Left lobe of liver (tissue), 2 donors: ENCODE measurements at regions not wholly inside any gene's neighbourhood (a gene's known extent, or its start where the extent isn't known, plus 50 kb on each side); places are given as distances from the start of the nearest gene placed in this dataset.
"Not testable (repeated sequence)": the region's sequence is repeated elsewhere in the genome, so short reads cannot be mapped to it uniquely, and the experiment has no call there.

Experiments used
- ATAC-seq: fragments of 200-7000 bp; cut with Tn5 transposase; one replicate; pipeline ENCODE4 v1.9.1; 2020; ENCODE audit warnings: mild to moderate bottlenecking, moderate library complexity
- DNase-seq: peaks from one replicate; pipeline ENCODE4 v3.0.0-alpha.2; 2020; ENCODE audit warnings: low spot score
- donor health status: DM: no; HTN: no; CAD: no; lungs with moderate emphysema.
- donor health status: DM: no; HTN: yes; CAD: no.

DNA sequence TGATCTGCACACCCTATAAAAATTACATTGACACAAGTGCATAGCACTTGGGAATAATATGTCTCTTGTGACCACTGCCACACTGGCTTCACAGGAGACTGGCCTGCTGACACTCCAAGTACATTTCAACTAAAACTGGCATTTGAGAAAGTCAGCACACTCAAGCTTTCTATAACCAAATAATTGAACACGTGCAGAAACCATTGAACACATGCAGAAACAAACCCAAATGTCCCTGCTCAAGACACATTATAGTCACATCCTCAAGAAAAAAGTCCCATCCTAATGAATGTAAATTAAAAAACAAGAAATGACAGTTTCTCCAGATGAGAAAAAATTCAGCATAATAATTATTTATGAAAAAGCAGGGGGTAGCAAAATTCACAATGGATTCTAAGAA lies 1859.1 kb upstream of the PCDH20 start:
- ATAC-seq (no peak), DNase-seq (no peak)

DNA sequence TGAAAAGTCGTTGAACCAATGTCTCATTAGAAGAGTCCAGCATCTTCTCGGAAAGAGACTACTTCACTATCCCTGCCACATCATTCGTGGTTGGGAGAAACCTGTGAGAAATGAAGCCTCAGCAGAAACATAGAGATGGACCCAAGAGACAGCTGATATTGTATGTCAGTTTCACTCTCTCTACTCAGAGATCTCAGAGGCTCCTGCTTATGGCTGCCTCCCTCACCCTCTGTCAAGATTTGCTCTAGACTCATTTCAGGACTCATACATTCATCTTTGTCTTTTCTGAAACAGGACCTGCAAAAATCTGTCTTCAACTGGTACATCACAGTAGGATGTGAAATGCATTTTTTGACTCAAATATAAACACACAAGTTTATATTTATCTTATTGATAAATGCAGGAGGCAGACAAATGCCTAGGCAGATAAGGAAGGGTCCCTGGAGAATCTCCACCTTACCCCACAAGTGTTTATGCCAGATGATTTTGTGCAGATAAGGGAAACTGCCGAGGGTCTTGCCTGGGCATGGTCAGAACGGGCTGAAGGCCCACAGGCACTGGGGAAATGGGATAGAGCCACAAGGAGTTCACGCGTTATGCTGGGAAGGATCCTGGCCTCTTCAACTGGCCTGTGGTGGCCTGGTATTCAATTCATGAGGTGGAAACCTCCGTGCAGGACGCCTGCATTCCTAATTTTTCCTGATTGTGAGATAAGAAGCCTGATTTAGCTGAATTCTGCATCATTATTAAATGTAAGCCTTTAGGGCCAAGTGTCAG lies 1834.0 kb upstream of the PCDH20 start:
- DNase-seq (no peak), ATAC-seq (no peak)

DNA sequence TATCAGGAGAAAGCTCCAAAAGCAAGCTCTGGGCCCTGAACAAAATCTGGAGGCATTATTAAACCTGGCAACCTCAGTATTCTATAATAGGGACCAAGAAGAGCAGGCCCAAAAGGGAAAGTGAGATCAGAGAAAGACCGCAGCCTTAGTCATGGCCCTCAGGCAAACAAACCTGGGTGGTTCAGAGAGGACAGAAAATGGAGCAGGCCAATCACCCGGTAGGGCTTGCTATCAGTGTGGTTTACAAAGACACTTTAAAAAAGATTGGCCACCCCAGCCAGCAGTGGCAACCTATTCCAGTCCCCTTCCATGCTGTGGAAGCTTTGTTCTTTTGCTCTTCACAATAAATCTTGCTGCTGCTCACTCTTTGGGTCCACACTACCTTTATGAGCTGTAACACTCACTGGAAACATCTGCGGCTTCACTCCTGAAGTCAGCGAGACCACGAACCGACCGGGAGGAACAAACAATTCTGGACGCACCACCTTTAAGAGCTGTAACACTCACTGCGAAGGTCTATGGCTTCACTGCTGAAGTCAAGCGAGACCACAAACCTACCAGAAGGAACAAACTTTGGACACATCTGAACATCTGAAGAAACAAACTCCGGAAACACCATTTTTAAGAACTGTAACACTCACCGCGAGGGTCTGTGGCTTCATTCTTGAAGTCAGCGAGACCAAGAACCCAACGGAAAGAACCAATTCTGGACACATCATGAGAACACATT lies 1821.2 kb upstream of the PCDH20 start:
- not testable (repeated sequence) for ATAC-seq

DNA sequence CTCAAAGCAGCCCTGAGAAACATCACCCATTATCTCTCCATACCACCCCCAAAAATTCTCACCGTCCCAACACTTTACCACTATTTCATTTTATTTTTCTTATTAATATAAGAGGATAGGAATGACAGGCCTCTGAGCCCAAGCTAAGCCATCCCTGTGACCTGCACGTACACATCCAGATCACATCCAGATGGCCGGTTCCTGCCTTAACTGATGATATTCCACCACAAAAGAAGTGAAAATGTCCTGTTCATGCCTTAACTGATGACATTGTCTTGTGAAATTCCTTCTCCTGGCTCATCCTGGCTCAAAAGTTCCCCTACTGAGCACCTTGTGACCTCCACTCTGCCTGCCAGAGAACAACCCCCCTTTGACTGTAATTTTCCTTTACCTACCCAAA lies 1802.9 kb upstream of the PCDH20 start:
- not testable (repeated sequence) for ATAC-seq

More for the DNA sequence above, 1821.2 kb upstream of the PCDH20 start:
- not testable (repeated sequence) for DNase-seq

DNA sequence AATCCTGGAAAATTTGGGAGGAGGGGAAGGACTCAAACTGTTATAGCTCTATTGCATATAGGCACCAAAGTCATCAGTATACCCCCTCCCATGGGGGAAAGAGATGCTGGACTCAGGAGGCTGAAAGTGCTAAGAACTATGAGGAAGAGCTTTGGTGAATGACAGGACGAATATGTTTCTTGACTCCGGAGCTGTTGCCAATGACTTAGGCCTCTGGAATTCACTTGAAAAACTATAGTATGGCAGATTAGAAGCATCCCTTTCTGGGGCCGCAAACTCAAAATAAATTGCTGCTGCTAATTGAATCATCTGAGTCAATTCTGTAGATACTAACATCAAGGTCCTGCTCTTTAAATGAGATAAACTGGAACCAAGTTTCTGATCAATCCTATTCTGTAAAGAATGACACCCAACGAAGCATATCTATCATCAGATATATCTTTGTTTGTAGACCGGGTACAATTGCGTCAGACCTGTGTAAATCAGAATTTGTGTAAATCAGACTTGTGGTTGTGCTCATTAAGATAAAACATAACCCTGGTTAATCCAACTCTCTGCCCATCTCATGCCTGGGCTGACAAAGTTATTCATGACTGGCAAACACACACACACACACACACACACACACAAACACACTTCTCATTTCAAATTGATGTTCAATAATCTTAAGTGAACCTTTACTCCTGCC lies 1793.8 kb upstream of the PCDH20 start:
- DNase-seq = no peak
- no peak for ATAC-seq

More for the DNA sequence above, 1802.9 kb upstream of the PCDH20 start:
- DNase-seq = not testable (repeated sequence)

DNA sequence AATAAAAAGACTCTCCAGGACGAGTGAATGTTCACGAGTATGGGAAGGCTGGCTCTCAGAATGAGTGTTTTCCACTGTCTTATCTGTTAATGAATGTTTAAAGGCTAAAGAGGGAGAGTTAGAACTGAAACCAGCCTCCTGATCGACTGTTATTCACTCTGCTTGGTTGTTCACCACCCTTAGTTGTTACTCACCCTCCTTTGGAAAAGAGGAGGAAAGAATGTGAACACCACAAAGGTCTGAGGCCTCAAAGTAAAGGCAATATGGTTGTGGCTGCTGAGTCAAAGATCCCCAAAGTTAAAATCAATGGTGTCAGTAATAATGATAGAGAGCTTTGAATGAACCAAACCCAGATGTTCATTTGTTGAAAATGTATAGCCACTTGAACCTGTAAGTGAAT lies 1793.2 kb upstream of the PCDH20 start:
- ATAC-seq (no peak), DNase-seq (no peak)

DNA sequence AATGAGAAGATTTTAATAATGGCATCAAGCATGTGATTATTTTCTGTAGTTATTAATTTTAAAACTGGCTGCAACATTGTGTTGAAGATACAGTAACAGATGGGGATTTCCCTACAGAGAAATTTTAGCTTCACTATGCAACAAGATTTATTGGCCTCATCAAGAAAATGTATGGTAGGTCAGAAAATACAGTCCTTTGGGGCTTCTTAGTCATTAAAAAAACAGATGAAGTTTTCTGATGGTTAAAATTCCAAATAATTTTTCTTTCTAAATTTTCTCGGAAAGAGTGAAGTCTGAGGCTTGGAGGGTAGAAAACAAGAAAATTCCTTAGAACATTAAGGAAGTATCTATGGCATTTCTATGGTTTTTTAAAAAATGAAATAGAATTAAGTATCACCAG lies 1790.8 kb upstream of the PCDH20 start:
- DNase-seq = no peak
- ATAC-seq = no peak

DNA sequence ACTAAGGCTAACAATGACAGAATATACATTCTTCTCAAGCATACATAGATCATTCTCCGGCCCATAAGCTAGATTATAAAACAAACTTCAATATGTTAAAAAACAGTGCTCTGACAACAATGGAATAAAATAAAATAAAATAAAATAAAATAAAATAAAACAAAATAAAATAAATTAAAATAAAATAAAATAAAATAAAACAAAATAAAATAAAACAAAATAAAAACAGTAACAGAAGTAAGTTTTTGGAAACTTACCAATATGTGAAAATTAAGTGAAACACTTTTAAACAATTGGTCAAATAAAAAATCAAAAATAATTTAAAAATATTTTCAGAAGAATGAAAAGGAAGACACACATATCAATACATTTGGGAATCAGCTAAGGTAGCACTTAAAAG lies 1785.8 kb upstream of the PCDH20 start:
- no peak for ATAC-seq

DNA sequence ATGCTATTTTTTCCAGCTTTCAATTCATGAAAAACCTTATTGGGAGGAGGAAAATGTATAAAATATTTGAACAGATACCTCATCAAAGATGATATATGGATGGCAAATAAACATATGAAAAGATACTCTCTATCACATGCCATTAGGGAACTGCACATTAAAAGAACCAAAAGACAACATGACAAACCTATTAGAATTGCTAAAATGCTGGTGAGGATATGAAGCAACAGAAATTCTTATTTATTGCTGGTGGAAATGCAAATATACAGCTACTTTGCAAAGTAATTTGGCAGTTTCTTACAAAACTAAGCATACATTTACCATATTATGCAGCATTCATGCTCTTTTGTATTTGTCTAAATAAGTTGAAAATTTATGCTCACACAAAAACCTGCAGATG lies 1783.9 kb upstream of the PCDH20 start:
- ATAC-seq = no peak
- DNase-seq = no peak

More for the DNA sequence above, 1785.8 kb upstream of the PCDH20 start:
- DNase-seq = no peak

DNA sequence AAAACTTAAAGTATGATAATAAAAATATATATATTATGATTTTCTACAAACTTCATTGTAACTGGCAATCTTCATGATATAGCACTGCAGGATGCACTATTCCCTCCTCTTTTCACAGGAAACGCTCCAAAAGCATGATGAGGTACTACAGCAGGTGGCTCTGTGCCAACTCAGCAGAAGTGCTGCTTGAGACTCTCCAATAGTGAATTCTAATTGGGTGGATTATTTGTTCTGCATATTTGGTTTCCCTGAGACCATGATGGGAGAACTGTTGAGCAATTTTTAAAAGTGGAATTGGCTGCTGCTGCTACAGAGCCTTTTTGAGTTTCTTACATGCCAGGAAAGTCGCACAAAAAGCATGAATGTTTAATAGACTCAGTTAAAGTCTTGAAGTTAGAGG lies 1782.4 kb upstream of the PCDH20 start:
- DNase-seq (no peak), ATAC-seq (no peak)

DNA sequence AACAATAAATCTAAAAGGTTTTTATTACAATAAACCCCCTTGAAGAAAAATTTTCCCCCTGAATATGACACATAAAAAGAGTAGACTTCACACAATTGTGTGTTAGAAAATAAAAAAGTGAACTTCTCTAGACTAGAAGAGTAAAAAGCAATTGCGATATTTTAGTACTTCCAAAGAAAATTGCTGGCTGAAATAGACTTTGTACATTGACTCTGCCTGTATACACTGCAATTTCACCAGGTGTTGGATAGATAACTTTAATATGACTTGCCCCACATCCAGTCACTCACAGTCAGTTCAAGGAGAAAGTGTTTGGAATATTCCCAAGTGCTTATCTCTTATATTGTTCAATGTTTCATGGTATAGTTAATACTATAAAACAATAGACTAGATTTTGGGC lies 1780.1 kb upstream of the PCDH20 start:
- ATAC-seq (no peak), DNase-seq (no peak)

DNA sequence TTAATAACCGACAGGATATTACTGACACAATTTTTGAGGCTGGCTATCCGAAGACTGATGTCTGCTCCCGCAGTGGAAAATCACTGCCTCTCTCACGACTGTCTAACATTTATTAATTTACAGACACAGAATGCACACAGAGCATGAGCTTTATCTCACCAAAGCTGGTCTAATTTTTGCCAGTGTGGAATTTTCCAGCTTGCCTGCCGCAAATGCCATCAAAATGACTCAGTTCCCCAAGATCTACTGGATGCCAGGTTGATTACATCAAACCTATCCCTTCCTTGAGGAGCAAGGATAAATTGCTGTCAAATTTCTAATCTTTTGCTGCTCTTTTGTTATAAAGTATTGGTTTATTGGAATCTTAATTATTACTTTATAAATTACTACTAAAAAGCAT lies 1775.1 kb upstream of the PCDH20 start:
- ATAC-seq (no peak), DNase-seq (no peak)

DNA sequence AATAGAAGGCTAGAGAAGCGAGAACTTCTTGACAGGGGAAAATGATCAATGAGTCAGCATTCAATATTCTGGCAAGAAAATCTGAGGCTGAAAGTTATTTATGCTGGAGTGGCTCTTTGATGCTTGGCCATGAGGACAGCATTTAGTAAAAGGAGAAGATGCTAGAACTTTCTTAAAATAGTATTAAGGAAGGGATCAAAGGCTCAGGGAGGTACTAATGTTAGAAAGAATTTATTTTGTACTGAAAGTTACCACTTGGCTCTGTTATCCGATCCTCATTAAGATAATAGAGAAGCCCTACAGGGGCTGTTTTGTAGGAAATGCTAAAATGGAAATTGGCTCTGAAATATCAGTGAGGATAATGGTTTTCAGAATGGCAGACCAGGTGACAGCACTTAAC lies 1774.6 kb upstream of the PCDH20 start:
- no peak for DNase-seq
- no peak for ATAC-seq

DNA sequence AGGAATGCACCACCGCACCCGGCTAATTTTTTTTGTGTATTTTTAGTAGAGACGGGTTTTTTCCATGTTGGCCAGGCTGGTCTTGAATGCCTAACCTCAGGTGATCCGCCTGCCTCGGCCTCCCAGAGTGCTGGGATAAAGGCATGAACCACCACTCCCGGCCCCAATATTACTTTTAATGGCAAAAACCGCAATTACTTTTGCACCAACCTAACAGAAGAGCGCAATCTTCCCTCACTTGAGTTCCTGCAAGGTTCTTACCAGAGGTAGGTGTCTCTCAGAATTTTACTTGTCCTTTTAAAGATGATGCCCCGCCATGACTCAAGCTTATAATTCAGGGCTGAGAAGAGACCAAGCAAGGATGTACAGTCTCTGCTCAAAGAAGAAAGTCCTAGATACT lies 1774.1 kb upstream of the PCDH20 start:
- DNase-seq = no peak
- ATAC-seq = no peak

DNA sequence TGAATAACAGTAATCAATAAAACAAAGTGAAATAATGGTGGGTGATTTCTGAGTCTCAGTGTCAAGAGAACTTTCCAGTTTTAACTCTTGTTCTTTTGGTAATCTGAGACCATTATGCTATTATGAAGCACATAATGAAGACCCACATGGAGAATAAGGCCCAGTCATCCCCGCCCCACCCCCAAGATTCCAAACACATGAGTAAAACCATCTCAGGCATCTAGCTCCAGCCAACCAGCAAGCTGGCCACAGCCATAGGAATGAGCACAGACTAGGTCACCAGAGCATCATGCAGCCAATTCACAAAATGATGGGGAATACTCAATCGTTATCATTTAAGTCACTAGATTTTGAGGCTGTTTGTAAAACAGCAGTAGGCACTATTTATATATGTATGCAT lies 1769.0 kb upstream of the PCDH20 start:
- ATAC-seq = no peak
- DNase-seq = no peak

DNA sequence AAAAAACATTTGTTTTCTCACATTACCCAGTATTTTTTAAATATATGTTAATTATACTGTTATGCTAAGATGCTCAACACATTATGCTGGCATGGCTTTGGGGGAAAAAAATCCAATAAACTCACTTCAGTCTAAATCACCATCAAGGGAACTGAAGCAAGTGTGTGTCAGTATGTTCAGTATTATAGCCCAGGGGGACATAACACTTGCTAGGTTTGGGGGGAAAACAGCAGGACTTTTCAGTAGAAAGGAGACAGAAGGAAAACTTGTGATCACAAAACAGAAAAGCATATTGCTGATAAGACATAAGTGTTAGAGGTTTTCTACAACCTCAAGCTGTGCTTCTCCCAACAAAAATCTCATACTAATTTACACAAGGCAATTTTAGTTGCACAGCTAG lies 1759.9 kb upstream of the PCDH20 start:
- ATAC-seq = no peak
- no peak for DNase-seq

DNA sequence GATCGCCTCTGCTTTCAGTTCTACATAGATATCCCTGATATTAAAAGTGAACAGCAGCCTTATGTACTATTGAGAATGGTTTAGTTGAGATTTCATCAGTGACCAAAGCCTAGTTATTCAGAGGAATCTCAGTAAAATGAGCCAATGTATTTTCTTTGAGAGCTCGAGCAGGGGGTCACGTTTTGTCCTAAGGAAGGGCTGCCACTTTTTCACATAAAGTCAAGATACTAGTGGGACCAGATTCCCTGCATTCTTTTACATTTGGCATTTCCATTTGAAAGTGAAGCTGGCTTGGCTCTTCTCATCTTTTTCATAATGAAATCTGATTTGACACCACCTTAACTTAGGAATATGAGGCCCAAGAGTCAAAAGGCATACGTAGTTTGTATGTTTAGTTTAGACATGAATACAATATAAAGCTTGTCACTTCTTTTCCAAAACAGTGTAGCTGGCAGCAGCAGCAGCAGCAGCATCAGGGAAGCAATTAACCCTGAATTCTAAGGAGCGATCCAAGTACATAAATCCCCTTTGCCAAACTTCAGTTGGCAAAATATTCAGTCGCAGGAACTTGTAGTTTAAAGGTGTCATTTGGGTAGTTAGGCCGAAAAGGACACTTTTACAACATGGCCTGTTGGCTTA lies 1752.2 kb upstream of the PCDH20 start:
- DNase-seq (no peak), ATAC-seq (no peak)

DNA sequence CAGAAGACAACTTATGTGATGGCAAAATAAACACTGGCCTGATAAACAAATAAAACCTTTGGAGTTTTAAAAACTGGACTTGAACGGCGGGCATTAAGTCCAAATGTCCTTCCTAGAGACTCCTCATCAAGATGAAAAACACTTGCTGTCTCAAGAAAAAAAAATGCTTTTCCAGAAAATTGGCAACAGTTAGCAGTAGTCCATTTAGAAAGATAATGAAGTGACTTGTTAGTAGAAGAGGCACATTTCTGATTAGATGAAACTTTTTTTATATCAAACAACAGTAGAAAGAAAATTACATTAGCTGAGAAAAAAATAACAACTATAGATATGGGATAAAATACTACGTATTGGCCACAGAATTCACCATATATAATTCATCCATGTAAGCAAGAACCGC lies 1750.7 kb upstream of the PCDH20 start:
- DNase-seq (no peak), ATAC-seq (no peak)

DNA sequence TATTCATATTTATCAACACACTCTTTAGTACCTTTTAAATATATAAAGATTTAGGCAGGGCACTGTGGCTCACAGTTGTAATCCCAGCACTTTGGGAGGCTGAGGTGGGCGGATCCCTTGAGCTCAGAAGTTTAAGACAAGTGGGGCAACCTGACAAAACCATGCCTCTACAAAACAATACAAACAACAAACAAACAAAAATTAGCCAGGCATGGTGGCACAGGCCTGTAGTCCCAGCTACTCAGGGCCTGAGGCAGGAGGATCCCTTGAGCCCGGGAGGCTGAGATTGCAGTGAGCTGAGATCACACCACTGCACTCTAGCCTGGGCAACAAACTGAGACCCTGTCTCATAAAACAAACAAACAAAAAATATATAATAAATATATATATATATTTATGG lies 1748.3 kb upstream of the PCDH20 start:
- DNase-seq (no peak), ATAC-seq (no peak)

DNA sequence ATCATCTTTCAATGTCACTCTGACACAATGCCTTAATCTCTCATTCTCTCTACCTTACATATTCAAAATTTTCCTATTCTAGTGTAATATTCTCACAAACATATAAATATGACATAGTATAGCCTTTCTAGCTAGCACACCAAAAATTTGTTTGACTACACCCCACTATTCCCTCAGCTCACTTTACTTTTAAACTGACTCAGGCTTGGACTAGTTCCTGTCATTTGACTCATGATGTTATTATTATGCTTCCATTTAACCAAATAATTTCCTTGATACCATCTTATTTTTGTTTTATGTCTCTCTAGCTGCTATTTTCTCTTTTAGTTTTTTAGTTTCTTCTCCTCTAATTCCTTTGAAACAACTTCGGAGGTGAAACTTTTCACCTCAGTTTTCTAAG lies 1745.6 kb upstream of the PCDH20 start:
- DNase-seq = no peak
- no peak for ATAC-seq

DNA sequence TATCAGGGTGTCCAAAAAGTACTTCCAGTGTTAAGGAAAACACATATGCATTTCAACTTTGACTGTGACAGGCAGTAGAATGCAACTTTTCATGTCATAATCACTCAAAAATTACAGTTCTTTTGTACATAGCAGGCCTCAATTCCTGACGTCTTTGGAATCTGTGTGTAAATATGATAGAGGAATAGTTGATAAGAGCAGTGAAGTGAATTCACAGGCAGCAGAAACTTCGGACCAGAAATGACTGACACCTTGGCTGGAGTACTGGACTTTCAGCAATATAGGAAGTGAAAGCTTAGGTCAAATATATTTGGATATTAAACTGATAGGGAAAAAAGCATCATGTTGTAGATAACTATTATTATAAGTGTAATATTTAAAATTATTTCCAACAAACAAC lies 1741.2 kb upstream of the PCDH20 start:
- DNase-seq (no peak), ATAC-seq (no peak)
